Kidney epithelial cell (primary cell): ENCODE measurements at regions not wholly inside any gene's neighbourhood (a gene's known extent, or its start where the extent isn't known, plus 50 kb on each side); places are given as distances from the start of the nearest gene placed in this dataset.

Experiments used
- DNase-seq: peaks from one replicate; pipeline ENCODE4 v3.0.0-alpha.2; 2010; ENCODE audit warnings: low read depth
- H3K27me3 ChIP-seq: 2 replicates; pipeline ENCODE4 v1.6.0; 2011; ENCODE audit warnings: low read length; ENCODE audit not compliant: control insufficient read depth, insufficient read depth
- H3K36me3 ChIP-seq: 2 replicates; pipeline ENCODE4 v1.5.1; 2011; ENCODE audit warnings: low read length; ENCODE audit not compliant: control insufficient read depth, insufficient read depth
- H3K4me3 ChIP-seq: 2 replicates; pipeline ENCODE4 v1.5.1; 2011; ENCODE audit warnings: low read depth, mild to moderate bottlenecking, control low read depth, low read length
- TF ChIP-seq, protein P1 (sequence below): IDR thresholded peaks from 2 replicates; pipeline ENCODE4 v1.5.1; 2011; ENCODE audit warnings: mild to moderate bottlenecking, moderate library complexity, low read length, control low read depth, inconsistent platforms; ENCODE audit not compliant: insufficient read depth, poor library complexity, severe bottlenecking

DNA sequence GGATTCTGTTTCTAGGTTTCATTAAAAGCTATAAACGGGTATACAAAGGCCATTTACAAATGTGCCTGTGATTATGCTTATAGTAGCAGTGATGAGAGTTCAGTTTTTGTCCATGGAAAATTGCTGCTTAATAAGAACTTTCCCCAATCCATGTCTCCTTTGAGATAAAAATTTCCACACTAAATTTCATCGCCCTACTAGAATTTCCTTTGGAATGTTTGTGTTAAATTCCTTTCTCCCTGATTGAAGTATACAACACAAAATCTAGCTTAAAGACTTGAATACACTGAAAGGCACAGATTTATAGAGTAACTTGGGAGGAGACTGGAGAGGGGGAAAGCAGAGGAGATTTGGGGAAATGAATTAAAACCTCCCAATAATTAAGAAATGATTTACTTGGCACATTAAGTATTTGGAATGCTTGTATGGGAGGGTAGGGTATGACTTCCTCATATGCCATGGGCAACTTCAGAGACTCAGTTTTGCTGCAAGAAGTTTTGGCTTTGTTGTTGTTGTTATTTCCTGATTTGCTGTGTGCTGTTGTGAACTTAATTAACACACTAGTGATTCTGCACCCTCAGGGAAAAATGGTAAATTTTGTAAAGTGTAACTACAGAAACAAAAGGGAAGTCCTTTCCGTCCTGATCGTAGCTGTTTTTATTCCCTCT lies 157.6 kb upstream of the LMO4 start:
- no peak overlapping the region for H3K4me3 ChIP-seq
- no peak for DNase-seq
- TF ChIP-seq, protein P1, sequence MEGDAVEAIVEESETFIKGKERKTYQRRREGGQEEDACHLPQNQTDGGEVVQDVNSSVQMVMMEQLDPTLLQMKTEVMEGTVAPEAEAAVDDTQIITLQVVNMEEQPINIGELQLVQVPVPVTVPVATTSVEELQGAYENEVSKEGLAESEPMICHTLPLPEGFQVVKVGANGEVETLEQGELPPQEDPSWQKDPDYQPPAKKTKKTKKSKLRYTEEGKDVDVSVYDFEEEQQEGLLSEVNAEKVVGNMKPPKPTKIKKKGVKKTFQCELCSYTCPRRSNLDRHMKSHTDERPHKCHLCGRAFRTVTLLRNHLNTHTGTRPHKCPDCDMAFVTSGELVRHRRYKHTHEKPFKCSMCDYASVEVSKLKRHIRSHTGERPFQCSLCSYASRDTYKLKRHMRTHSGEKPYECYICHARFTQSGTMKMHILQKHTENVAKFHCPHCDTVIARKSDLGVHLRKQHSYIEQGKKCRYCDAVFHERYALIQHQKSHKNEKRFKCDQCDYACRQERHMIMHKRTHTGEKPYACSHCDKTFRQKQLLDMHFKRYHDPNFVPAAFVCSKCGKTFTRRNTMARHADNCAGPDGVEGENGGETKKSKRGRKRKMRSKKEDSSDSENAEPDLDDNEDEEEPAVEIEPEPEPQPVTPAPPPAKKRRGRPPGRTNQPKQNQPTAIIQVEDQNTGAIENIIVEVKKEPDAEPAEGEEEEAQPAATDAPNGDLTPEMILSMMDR, result no peak
- H3K36me3 ChIP-seq, result no peaks in the 10 kb centered on the region
- no peaks in the 10 kb centered on the region for H3K27me3 ChIP-seq

DNA sequence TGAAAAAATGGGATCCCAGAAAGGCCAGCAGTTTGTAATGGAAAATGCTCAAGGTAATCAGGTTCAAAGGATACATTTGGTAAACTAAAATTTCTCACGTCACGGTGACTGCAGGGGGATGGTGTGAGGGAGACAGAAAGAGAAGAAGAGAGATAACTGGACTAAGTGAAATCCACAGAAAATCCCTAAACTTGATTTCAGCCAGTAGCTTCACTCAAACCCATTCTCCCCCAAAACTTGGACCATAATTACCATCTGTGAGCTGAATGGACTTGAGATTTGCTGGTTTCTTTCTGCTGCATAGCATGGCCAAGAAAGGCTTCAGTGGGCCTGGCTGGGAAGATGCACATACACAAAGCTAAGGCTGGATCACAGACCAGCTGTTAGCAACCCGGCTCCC lies 155.4 kb upstream of the LMO4 start:
- no peak overlapping the region for H3K4me3 ChIP-seq
- H3K36me3 ChIP-seq, result no peaks in the 10 kb centered on the region
- TF ChIP-seq, protein P1, result no peak
- H3K27me3 ChIP-seq, result no peaks in the 10 kb centered on the region
- no peak for DNase-seq

GRCh38 chr1:87174724-87175245 lies 153.9 kb upstream of the LMO4 start:
- no peaks in the 10 kb centered on the region for H3K36me3 ChIP-seq
- DNase-seq, result peak; percentile 34
- TF ChIP-seq, protein P1, result no peak
- H3K4me3 ChIP-seq, result no peak overlapping the region
- H3K27me3 ChIP-seq, result no peaks in the 10 kb centered on the region

DNA sequence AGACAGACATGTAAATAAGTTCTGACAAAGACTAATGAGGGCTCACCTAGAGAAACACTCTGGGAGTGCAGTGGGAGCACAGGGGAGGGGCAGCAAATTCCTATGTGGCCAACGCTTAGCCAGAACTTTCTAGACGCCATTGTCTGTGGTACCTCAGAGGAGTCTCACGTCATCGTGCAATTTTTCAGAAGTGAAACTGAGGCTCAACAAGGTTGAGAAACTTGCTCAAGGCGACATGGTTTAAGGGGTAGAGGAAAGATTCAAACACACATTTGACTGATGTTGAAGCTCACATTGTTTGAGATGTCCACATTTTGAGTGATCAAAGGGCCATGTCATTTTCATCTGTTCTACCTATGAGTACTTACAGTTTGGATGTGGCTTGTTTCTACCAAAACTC lies 152.6 kb upstream of the LMO4 start:
- no peaks in the 10 kb centered on the region for H3K36me3 ChIP-seq
- no peak overlapping the region for H3K4me3 ChIP-seq
- no peaks in the 10 kb centered on the region for H3K27me3 ChIP-seq
- DNase-seq, result no peak
- TF ChIP-seq, protein P1, result no peak

- Histone ChIP-seq H3K36me3 (no peaks in the 10 kb centered on the region), H3K4me3 (no peak overlapping the region), H3K27me3 (no peaks in the 10 kb centered on the region)
- DNase-seq, result no peak
- TF ChIP-seq, protein P1, result no peak
Measured at GRCh38 chr1:87176514-87176913, 152.2 kb upstream of the LMO4 start.

- Histone ChIP-seq H3K27me3 (no peaks in the 10 kb centered on the region), H3K36me3 (no peaks in the 10 kb centered on the region), H3K4me3 (no peak overlapping the region)
- TF ChIP-seq, protein P1, result no peak
- no peak for DNase-seq
Measured at GRCh38 chr1:87178441-87178840, 150.2 kb upstream of the LMO4 start.
